ENCODE measurements at regions not wholly inside any gene's neighbourhood (a gene's known extent, or its start where the extent isn't known, plus 50 kb on each side); places are given as distances from the start of the nearest gene placed in this dataset.

DNA sequence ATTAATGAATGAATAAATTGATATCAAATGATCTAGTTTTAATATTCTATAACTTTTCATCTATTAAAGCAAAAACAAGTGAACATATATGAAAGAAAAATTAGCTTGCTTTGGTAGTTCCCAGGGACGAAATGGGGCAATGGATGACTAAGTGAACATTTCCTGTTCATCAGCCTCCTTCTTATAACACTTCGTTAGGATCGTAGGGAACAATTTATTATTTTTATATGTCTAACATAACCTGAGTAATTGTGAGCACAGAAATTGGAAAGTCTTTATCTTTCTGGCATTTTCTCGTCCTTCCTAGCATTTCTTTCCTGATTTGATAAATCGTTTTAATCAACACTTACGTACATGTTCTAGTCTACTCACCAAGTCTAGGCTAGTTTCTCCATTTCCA lies 59.1 kb upstream of the PPP1R3C start:
- no peak for FAIRE-seq
- no peak for DNase-seq (ENCODE audit: low spot score)

DNA sequence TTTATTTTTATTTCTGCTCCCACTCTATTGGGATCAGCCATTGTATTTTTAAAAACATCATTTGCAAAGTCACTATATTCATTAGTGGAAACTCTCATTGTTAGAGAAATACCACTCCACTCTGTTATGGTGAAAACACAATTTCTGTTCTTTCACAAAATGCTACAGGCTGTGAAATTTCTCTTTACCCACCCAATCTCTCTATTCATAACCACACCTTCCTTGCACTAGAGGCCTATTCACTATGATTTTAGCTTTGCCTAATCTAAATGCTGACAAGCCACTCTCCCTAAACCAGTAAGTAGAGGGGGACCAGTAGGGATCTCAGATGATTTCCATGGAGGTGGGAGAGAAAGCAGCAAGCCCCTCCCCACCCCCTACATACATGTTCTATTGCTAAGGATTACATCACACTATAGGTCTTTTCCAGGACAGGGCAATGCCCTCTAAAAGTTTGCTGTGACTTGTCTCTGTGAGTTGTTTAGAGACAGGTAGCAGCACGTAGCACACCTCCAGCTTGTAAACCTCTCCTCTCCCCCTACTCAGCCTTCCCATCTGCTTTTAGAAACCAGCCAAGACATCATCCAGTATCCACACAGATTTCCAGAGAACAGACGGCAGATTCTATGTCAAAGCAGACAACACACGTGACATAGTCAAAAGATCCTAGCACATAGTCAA lies 58.3 kb upstream of the PPP1R3C start:
- no peak for DNase-seq (ENCODE audit: low spot score)
- FAIRE-seq, result no peak

DNA sequence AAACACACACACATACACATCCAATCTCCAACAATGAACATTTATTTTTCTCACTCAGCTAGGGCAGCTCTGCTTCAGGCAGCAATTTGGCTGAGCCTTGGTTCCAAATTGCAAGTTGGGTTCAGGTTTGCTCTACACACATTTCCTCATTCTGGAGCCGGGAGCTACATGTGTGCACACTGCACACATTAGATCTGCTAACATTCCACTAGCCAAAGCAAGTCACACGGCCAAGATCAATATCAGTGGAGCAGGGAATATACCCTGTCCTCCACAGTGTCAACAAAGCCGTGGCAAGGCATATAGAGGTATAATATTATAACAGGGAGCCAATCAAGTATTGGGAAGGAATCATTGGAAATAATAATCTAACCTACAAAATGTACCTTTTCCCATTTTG lies 57.5 kb upstream of the PPP1R3C start:
- DNase-seq (ENCODE audit: low spot score) (no peak), FAIRE-seq (no peak)

DNA sequence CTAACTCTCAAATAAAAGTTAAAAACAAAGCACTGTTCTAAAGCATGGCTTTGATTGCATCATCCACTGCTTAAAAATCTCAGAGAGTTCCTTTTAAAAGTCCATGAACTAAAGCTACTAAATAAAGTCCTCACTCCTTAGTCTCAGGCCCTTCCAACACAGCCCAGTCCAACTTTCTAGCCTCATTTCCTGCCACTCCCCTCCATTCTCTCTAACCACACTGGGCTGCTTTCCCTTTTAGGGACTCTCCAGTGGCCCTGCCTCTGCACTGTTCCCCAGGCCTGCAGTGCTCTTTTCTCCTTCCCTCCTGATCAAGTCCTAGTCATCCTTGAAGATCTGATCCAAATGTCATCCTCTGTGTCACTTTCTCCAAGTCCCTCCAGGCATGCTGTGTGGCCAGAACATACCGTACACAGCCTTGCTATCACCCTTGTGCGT lies 56.9 kb upstream of the PPP1R3C start:
- DNase-seq (ENCODE audit: low spot score) (peak; percentile 11), FAIRE-seq (peak; percentile 56)

DNA sequence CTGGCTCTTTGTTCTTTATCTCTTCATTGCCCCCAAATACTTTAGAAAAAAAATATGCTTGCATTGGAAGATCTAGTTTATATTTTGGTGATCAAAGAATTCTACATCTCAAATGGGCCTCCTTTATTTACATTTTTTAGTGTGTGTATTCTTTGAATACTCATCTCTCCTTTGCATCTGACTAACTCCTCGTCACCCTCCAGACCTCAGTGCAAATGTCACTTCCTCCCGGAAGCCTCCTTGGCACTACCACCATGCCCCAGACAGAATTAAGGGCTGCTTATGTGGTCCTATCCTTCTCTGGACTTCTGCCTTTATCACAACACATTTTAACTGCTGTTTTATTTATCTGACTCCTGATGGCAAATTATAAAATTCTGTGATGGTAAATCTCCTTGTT lies 52.0 kb upstream of the PPP1R3C start:
- DNase-seq (ENCODE audit: low spot score) (no peak), FAIRE-seq (no peak)

DNA sequence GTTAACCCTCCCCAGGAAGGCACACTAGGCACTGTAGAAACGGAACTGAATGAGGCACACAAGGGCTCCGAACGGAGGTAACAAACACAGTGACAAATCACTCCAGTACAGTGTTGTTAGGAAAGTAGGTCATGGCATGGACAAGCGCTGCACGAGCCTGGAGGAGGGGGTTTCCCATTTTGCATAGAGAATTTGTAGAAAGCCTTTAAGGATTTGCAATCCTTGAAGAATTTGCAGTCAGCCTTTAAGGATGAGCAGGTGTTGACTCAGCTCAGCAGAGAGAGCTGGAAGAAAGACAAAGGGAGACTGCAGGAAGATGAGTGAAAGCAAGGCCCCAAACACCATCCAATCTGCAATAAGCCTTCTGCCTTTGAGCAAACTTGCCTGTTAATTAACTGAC lies 51.1 kb upstream of the PPP1R3C start:
- peak; percentile 38 for DNase-seq (ENCODE audit: low spot score)
- FAIRE-seq, result no peak

DNA sequence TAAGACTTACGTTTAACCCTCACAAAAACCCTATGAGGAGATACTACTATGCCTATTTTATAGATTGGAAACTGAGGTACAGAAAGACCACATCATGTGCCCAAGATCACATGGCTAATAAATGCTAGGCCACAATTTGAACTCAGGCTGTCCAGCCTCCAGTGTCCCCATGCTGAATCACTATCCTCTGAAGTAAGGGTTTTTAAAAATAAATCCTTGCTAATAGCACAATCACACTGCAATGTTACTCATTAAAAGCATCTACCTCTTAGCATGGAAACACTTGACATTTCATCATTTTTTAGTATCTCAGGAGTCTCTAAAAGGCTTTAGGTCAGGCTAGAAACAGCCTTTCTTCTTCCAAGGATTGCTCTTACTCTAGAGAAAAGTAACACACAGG lies 50.0 kb upstream of the PPP1R3C start:
- no peak for DNase-seq (ENCODE audit: low spot score)
- FAIRE-seq, result no peak
